UCSD-AML1 (cell line): ENCODE measurements at regions not wholly inside any gene's neighbourhood (a gene's known extent, or its start where the extent isn't known, plus 50 kb on each side); places are given as distances from the start of the nearest gene placed in this dataset.
"Not testable (repeated sequence)": the region's sequence is repeated elsewhere in the genome, so short reads cannot be mapped to it uniquely, and the experiment has no call there.

Source experiments
- DNase-seq: peaks from one replicate; lab custom pipeline; 2025; ENCODE audit not compliant: unreplicated experiment; lab: John Stamatoyannopoulos, UW

DNA sequence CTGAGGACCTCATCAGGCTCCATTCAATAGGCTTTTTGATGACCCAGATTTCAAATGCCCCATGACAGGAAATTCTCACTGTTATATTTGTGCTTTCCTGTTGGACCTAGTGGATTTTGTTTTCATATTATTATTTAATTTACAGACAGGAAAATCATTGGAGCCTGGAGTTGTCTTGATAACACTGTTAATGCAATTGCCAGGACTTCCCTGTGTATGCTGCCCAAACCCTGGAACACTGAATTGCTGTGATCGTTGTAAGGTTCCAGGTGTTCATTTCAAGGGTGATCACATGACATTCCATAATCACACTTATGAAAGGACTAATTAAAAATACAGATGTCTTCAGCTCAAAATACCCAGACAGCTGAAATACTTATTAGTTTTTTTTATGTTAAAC lies 783.2 kb downstream of the DHX35 start:
- no peak for DNase-seq

DNA sequence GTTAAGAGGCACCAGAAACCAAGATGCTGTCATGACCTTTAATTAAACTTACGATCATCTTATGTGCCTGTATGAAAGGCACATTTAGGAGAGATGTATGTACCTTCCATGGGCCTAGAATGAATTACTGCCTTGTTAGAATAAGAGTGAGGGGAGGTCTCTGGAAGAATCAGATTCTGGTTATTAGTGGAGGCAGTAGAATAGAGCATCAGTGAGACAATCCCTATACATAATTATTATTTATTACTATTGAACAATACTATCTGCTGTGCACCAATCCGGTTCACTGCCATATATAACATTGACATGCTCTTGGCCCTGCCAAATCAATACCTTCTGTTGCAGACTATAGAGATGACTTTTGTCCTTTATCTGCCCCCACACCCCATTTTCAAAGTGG lies 776.5 kb downstream of the DHX35 start:
- no peak for DNase-seq

DNA sequence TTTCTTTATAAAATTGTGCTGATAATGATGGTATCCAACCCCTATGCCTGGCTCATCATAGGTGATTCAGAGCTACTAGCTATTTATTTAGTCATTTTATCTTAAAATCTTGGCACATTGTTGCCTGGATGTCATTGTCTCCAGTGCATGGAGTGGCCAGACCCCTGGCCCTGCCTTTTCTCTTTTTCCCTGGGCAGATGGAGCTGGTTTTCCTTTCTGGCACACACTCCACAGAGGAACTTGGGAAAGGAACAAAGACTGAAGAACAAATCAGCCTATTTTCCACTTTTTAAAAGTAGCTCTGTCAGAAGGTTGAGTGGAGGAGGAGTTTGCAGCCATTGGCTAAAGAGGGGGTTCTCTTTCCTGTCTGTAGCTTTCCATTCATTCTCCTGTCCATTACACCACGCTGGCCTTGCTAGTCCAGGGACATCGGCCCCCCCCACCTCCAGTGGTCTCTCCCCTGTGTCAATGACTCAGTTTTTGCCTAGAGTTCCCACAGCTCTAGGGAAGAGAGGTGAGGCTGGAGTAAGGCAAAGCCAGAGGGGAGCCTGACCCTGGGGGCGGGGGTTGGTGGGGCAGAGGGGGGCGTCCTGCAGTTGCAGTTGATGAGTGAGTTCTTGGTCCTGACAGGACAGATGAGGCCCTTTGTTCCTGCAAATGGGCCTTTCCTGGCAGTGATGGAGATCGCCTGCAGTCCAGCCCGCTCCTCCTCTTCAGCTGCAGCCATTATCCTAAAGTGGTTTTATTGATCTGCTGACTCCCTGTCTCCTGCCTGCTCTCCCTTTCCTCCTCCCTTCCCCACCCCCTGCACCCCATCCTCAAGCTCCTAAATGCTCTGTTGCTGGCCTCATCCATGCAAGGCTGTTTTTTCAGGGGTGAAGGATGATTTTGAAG lies 774.5 kb downstream of the DHX35 start:
- no peak for DNase-seq

GRCh38 chr20:39725513-39725912 lies 763.4 kb downstream of the DHX35 start:
- DNase-seq: not testable (repeated sequence)

GRCh38 chr20:39719293-39719692 lies 757.1 kb downstream of the DHX35 start:
- DNase-seq: no peak

GRCh38 chr20:39717936-39718335 lies 755.8 kb downstream of the DHX35 start:
- no peak for DNase-seq

- DNase-seq: no peak
These were observed 754.7 kb downstream of the DHX35 start for GRCh38 chr20:39716796-39717341.

GRCh38 chr20:39713076-39713840 lies 751.1 kb downstream of the DHX35 start:
- no peak for DNase-seq

- no peak for DNase-seq
These were observed 744.1 kb downstream of the DHX35 start for GRCh38 chr20:39706184-39706663.

DNA sequence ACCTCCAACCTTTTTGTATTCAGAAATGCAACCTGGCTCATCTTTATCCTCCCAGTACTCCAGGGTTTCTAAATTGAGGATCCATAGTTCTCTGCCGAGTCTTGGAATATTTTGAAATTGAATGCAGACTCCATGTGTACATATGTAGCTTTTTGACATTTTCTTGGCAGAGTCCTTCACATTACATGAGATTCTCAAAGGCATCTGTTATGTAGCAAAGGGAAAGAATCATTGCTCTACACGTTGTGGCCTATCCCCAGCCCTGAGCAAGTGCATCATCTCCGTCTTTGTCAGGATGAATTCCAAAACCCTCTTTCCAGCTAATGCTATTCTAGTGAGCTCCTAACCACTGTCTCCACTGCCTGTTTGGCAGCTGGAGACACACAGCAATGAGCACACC lies 742.9 kb downstream of the DHX35 start:
- no peak for DNase-seq

- not testable (repeated sequence) for DNase-seq
These were observed 741.2 kb downstream of the DHX35 start for GRCh38 chr20:39703357-39703756.

- DNase-seq: no peak
These were observed 740.7 kb downstream of the DHX35 start for GRCh38 chr20:39702701-39703349.

- DNase-seq: peak; percentile 76
These were observed 738.4 kb downstream of the DHX35 start for GRCh38 chr20:39700528-39700927.

DNA sequence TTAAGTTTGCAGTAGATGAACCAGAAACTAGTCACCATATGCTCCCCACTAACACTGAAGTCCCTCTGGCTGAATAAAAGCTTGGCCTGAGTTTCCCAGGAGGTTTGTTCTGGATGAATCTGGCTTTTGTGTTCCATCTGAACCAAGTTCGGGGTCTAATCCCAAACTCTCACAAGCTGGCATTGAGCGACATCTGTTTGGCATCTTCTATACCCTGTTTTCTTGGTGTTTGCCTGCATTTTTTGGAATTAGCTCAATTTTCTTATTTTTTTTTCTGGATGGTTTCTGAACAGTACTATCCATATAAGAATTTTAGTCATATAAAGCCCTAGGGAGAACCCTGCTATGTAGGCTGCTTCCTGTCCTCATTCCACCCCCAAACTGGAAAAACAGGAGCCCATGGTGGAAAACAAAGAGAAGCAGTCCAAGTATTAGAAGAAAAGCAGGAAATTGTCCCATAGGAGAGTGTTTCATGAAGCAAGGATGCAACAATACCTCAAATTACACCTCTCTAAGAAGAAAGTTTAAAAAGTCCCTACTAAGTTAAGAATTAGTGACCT lies 737.1 kb downstream of the DHX35 start:
- DNase-seq: no peak

DNA sequence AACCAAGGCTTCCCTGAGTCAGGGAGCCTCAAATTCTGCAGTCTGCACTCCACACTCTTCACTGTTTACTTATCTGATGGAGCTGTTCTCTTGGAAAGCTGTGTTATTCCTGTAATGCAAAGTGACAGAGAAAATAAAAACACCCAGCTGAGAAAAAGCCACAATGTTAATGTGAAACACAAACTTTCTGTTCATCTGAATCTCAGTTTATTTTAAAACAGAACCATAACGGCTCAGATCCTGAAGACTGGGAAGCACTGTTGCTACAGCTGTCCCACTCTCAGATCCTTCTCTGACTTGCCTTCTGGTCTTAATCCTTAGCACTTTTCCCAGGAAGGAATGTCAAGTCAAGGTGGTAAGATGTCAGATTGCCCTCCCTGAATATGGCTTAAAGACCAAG lies 736.6 kb downstream of the DHX35 start:
- DNase-seq: no peak

- DNase-seq: no peak
These were observed 729.2 kb downstream of the DHX35 start for GRCh38 chr20:39691151-39691862.

DNA sequence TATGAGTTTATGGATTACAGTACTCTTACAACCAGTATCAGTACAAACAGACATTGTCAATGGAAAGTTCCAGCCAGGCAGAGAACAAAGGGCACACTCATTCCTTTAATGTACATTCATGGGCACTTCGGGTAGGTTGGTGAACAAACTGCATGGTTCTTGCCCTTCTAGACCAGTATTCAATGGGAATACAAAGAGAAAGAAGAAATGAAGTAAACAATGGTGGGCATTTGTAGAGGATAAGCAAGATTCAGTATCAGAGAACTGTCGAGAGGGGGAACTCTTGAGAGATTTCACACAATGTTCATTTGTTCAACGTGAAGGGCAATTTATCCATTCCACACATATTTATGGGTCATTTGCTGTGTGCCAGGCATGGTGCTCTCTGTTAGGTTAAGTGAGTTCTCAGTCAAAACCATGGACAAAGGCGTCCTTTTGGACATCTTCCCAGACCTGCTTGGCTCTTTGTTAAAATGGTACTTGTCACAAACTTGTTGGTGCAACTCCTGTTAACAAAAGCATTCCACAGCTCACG lies 714.8 kb downstream of the DHX35 start:
- DNase-seq: no peak

DNA sequence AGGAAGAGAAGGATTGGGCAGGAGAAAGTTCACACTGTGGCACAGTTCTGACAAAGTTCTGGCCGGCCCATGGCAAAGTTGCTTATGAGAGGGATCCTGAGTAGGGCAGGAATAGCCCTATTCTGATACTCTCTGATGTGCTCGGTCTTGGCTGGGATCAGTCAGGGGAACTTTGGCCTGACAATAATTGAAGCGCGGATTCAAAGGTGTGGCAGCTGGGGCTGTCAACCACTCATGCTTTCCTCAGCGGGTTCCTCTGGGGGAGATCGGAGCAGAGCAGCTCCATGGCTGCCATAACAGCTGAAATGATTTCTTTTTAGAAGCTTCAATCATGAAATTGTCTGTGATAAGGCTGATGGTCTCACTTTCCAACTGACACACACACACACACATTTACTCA lies 714.1 kb downstream of the DHX35 start:
- no peak for DNase-seq

DNA sequence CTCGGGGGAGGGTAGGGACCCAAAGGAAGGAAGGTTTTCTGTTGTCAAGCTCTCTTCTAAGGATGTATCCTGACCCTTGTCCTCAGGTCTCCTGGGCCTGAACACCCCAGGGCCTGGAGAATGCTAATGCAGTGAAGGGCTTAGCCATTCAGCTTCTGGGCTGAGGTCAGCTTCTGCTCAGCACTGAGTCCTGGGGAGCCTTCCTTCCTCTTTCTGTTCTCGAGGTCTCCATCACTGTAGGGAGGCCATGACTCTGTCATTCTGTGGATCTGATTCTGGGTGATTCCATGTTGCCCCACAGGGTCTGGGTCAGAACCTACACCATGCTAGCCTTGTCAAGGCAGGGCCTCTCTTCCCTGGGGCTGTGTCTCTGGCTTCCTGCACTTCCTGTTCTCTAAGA lies 712.7 kb downstream of the DHX35 start:
- peak; percentile 27 for DNase-seq

DNA sequence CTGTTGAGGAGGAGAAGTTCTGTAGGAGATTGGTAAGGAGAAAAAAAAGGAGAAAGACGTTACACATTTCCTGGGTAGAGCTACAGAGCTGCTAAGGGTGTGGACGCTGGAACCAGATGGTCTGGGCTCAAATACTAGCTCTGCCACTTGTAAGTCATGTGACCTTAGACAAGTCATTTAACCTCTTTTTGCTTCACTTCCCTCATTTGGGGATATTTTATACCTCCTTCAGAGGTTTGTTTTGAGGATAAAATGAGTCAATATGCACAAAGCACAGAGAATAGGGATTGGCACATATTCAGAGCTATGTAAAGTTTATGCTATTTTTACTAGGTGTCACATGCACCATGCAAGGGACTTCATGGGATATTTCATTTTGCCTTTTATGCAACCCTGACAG lies 708.8 kb downstream of the DHX35 start:
- DNase-seq: no peak
